Stimulated activated CD8-positive, alpha-beta memory T cell treated with anti-CD3 and anti-CD28 coated beads, Interleukin-7, amount 100 ng/mL, for 1 hour (primary cell): ENCODE measurements at regions not wholly inside any gene's neighbourhood (a gene's known extent, or its start where the extent isn't known, plus 50 kb on each side); places are given as distances from the start of the nearest gene placed in this dataset.
"Not testable (repeated sequence)": the region's sequence is repeated elsewhere in the genome, so short reads cannot be mapped to it uniquely, and the experiment has no call there.

Source experiments
- DNase-seq, 2 donors: peaks; one replicate each; pipeline ENCODE4 v3.0.0-alpha.2; 2020; ENCODE audit warnings: low read depth in 2 of 2

DNA sequence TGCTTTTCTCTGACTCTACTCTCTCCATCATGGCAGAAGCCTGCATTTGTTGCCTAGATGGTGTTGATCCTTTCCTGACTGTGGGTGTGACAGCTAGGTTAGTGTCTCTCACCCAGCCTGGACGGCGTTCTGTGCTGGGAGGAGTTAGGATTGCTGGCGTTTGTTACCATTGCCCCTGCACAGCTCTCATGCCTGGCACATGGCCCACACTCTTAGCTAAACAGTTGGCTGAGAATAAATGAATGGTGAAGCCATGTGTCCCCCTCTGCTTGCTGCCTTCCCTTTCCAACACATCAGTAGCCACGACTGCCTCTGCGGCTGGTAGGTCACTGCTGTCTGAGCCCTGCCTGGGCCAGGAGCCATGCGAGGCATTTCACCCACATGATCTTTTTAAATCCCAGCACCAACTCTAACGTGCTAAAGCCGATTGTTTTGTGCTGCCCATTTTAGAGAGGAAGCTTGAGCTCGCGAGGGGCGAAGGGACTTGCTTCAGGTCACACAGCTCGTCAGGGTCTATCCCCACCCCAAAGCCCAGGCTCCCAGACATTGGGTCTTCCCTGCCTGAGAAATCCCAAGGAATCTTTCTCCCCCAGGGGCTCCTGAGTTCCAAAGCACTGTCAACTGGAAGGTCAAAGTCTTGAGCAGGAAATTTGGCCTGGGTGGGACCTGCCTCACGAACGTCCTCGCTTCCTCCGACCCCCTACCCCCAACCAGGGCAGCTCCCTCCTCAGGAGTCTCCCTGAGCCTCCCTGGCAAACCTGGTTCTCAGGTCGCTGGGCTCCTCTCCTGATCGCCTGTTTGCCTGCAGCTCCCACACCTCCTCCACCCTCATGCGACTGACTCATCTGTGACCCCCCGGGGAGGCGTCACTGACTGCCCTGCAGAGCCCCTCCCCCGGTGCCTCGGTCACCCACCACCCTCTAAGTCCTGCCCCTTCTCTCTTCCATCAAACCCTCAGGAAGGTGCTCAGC is 271.7 kb upstream of the C1orf174 start:
- DNase-seq, result no peak

DNA sequence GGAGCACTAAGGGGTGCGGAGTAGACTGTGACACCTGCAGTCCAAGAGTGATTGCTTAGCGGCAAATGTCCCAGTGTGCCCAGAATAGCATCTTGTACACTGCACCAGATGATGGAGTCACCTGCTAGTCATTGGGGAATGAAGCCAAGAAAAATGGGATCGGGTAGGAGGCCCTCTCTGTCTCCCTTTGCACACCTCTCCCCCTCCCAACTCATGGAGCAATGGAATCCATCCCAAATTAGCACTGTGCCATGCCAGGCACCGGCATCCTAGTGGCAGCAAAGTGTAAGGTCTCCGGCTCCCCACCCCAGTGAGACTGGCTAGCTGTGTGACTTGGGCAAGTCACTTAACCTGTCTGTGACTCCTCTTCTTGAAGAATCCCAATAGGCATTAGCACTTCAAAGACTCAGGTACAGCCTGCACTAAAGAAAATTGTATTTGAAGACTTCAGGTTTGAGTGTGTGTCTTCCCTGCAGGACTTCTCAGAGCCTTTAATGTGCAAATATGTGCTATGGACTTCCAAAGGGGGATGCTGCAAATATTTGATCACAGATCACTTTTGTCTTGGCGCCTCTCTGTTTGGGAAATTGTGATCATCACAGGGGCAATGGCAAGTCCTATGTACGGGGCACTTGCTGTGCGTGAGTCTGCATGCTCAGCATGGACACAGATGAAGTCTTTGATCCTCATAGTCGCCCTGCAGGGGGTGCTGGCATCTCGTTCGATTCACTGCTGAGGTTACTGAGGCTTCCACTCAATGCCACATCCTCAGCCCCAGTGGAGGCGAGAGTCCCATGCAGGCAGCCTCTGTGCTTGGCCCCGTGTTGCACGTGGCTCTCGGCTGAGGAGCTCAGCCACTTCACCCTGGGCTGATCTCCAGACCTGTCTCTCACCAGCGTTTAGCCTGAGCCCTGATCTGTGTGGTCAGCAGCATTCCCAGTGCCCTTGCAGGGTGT is 272.9 kb upstream of the C1orf174 start:
- DNase-seq, result no peak

DNA sequence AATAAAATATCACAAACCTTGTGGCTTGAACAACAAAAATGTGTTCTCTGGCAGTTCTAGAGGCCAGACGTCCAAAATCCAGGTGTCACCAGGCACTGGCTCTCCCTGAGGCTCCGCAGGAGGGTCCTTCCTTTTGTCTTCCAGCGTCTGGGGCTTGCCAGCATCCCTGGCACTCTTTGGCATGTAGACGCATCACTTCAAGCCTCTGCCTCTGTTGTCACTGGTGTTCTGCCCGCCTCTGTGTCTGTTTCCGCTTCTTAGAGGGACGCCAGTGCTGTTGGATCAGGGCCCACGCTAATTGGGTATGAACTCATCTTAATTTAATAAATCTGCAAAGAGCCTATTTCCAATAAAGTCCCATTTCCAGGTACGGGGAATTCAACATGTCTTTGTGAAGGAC is 273.7 kb upstream of the C1orf174 start:
- no peak for DNase-seq

DNA sequence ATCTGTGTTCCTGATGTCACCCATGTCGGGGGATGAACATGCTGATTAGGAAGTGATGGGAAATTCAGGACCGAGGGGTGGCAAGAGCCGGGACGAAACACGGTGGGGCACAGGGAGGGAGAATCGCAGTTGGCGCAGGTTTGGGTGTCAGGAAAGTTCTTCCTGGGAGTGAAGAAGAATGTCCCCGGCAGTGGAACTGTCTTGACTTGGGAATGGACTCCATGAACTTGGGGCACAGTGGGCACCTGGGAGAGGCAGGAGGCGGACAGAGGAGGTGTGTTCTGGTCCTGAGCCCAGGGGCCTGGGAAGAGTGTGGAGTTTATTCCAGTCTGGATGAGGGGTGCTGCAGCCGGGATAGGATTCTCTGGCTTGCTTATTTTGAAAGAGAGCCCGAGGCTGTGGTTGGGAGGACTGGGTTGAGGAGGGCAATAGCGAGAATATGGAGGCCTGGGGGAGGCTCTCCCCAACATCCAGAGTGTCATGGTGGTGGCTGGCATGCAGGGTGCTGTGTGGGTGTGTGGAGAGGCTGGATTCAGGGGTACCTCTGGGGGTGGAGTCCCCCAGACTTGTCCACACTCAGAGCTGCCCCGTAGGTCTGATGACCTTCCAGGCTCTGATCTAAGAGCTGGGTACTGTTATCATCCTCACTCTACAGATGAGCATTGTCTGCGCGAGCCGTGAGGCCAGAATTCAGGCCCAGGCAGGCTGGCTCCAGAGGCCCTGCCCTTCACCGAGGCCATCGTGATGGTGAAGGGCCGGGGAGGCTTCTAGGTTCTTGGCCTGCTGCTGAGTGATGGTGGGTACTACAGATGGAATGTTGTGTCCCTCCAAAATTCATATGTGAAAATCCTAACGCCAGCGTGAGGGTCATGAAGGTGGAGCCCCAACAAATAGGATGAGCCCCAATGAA is 274.5 kb upstream of the C1orf174 start:
- no peak for DNase-seq

DNA sequence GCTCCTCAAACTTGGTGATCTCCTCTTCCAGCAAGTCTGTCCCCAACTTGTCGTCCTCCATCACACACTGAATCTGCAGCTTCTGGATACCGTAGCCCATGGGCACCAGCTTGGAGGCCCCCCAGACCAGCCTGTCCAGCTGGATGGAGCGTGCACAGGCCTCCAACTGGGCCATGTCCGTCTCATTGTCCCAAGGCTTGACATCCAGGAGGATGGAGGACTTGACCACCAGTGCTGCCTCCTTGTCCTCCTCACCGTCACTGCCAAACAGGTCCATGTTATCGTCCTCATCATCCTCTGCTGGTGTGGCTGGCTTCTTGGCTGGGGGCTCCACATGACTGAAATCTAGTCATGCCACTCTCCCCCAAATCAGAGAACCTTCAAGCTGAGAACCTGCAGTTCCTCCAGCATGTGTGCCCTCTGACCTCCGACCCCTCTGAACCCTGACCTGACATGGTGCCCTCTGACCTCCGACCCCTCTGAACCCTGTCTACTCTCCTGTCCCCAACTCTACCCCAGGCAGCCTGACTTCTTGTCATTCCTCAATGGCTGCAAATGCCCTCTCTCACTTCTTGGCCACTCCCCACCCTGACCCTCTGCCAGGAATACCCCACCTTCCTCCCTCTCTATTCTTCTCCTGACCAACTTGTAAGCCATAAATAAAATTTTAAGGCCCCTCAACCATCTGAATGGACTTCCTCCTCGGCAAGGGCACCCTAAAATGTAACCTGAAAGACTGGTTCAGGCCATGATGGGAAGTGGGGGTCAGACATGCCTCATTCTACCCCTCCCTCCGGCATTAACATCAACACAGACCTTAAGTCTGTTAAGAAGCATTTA is 275.7 kb upstream of the C1orf174 start:
- DNase-seq, result no peak

DNA sequence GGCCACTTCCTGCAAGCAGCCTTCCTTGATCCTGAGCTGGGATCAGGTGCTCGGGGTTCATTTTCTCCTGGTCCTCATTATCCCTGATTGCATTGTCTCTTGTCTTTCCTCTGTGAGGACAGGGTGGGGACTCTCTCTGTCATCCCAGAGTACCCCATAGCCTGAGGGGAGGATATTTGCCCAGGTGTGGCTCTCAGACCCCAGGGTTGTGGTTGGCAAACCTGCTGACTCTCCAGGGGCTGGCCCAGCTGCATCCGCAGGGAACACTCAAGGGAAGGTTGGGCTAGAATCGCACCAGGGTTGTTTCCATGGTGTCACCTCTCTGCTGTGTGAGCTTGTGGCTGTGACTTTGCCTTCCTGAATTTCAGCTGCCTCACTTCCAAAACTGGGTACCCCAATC is 276.8 kb upstream of the C1orf174 start:
- no peak for DNase-seq

DNA sequence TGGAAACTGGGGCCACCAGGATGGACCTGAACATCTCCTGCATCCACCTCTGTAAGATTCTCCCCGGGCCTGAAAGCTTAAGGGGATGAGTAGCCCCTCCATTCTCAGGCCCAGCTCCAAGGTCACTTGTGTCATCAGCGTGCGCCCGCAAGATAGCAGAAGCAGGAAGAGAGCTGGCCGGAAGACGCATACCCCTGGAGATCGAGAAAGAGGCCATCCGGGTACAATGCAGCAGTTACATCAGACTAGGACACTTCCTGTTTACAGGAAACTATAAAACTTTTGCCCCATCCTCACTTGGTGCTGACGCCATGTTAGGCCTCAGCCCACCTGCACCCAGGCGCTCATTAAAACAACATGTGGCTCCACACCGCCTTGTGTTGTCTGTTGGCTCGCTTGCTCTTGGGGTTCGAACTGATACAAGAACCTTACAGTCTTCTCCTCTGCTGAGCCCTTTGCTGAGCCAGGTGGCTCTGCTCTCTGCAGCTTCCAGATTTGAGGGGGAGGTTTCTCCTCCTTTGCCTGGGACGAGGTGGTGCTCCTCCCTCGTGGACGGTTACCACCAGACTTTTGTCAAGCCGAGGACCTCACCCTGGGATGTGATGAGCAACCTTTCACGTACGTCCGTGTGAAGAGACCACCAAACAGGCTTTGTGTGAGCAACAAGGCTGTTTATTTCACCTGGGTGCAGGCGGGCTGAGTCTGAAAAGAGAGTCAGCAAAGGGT is 277.5 kb upstream of the C1orf174 start:
- no peak for DNase-seq

DNA sequence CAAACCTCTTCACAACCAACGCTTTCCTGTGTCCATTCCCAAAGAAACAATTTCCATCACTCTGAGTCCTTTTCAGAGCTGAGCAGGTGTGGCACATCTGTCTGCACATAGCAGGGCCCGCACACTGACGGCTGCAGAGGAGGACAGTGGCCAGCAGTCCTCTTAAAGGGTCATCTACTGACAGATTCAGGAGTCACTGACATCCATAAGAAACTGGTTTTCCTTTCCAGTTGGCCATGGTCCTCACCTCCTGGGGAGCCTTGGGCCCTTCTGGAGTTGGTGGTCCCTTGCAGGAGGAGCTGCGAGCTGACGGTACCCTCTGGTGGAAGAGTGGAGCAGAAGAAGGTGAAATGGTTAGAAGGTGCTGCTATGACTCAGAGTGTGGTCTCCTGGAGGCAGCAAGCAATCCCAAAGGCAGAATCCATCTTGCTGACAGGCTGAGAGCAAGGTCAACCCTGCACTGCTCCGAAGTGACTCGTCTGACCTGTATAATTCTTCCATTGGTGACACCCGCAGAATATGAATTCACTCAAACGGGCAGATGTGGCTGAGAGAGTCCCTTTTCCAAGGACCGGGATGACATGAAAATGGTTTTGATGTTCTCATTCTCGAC is 278.5 kb upstream of the C1orf174 start:
- no peak for DNase-seq

DNA sequence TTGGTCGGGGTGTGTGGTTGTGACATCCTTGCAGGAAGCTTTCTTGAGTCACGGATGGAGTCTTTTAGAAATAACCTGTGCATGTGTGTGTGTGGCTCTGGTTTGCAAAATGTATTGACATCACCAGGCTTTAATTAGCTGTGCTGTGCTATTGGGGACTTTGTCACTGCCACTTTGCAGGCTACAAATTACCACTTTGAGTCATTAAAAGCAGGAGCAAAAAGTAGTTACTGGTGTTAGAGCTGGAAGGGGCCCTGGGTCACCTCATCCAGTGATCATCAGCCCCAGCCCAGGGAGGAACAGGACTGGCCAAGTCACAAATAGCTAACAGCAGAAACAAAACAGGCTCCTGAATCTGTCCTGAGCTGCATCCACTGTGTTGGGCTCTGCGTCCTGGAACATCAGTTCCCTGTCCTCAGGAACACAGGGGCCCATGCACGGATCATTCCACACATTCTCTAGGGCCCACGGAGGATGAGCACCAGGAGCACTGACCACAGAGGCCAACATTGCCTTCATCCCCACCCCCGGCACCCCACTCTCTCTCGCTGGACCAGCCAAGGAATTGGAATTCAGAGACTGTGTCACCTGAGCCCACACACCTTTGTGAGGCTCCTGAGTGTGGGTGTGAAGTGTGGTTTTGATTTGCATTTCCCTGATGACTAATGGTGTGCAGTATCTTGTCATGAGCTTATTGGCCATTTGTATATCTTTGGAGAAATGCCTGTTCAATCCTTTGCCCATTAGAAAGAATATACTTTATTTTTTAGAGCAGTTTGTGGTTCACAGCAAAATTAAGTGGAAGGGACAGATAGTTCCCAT is 280.1 kb upstream of the C1orf174 start:
- DNase-seq, result no peak

DNA sequence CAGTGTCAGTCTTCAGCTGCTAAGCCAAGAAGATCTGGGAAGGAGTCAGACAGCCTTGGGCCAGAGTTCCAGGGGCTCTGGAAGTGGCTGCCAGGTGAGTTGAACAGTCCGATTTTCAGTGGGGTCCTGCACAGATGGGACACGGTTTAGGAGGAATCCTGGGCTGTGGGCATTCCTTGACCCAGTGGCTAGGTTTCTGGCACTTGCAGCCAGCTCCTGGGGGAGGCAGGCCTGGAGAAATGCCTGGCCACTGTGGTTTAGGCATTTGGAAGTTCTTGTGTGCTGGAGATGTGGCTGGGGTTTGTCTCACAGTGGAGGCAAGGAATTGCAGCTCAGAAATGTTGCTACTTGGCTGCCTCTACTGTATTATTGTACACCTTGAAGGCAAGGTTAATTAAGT is 286.4 kb upstream of the C1orf174 start:
- not testable (repeated sequence) for DNase-seq

DNA sequence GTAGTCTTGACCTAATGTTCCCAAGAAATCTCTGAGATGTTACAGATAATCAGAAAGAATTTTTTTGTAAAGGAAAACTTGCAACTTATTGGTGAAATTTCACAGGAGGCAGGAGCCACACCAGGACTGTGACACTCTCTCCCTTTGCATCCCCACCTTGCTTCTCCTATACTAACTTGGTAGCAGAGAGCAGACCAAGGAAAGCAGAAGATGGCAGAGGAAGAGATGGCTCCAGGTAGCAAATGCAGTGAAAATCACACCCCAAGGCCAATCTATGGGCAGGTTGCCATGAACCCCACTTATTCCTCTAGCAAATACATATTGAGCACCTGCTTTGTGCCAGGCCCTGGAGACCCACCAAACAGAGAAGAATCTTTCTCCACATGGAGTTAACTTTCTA is 303.4 kb upstream of the C1orf174 start:
- no peak for DNase-seq

DNA sequence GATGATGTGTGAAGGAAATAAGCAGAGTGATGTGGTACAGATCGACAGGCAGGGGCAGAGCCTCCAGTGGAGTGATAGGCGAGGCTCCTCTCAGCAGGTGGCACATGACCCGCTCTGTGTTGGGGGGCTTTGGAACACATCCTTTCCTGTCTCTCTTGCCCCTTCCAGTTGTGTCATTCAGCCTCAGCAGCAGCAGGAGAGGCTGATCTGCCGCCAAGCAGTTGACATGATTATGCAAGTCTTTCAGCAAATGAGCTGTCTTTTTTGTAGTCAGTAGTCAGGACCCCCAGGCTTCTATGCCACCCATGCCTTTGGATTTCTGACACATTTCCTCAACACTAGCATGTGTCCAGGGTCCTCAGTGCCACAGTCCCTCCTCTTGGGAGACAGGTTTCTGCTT is 307.1 kb upstream of the C1orf174 start:
- DNase-seq, result no peak

DNA sequence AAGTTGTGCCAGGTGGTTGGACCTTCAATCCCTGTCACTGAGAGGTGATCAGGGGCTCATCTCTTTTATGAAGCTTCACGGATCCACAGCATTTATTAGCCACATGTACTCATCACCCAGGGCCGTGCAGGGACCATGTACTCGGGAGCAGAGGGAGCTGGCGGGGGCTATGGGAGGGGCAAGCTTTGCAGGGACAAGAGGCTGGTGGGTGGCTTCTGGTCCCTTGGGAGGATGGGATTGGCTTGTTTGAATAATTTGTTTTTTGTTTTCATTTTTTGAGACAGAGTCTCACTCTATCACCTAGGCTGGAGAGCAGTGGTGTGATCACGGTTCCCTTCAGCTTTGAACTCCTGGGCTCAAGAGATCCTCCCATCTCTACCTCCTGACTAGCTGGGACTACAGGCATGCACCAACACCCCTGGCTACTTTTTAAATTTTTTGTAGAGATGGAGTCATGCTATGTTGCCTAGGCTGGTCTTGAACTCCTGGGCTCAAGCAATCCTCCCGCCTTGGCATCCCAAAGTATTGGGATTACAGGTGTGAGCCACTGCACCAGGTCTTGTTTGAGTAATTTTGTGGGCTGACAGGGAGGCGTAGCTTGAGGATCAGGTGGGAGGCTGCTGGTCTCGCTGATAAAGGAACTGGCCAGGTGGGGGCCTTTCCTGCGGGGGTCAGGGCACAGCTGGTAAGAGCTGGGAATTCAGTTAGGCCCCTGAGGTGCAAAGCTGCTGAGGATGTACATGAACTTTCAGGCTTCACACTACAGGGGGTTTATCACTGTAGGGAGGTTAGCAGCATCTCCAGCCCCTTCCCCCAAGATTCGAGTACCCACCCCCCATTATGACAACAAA is 308.0 kb upstream of the C1orf174 start:
- no peak for DNase-seq

DNA sequence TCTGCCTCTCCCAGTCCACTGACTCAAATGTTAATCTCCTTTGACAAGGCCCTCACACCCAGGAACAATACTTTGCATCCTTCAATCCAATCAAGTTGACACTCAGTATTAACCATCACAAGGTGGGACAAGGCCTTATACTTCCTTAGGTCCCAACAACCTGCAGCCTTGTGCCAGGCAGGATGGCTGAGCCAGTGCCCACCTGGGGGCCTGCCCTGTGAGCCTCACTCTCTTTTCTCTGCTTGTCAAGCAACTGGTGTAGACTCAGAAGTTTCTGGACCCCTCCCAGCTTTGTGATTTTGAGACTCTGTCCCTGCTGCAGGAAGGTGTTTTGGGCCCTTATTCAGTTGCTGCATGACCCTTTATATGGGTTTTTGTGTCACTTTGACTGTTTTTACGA is 310.0 kb upstream of the C1orf174 start:
- no peak for DNase-seq

DNA sequence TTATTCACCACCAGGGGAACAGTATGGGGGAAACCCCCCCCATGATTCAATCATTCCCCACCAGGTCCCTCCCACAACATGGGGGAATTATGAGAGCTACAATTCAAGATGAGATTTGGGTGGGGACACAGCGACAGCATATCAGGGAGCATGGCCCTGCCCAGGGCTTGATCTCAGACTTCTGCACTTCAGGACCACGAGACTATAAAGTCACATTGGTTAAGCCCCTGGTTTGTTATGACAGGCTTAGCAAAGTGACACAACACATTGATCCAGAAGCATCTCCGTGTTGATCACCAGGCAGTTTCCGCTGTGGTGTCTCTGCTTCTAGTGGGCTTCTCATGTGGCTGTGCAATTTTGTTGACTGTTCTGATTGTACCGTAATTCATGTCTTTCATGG is 312.7 kb upstream of the C1orf174 start:
- DNase-seq, result no peak

DNA sequence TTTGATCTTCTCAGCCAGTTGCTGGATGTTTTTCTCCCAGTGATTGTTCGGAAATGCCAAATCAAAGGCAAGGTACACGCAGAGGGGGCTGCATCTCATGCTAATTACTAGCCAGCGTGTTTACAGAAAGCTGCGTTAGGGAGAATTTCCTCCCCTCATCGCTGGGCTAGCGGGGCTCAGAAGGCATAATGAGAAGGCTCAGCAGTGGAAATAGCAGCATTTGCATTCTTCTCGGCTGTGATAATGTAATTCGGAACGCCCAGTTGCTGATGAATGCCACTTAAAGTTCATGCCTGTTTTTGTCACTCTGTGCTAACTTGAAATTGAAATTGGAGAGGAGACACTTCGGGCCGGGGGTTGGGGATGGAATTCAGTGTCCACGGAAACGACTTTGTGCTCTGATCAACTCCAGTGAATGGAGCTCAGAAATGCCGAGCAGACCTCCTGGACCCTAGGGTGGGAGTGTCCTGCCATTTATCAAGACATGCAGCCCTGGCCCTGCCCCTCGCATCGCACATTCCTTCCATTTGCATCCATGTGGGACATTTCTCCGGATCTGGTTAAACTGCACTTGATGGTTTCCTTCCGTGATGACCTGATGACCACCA is 313.4 kb upstream of the C1orf174 start:
- no peak for DNase-seq

DNA sequence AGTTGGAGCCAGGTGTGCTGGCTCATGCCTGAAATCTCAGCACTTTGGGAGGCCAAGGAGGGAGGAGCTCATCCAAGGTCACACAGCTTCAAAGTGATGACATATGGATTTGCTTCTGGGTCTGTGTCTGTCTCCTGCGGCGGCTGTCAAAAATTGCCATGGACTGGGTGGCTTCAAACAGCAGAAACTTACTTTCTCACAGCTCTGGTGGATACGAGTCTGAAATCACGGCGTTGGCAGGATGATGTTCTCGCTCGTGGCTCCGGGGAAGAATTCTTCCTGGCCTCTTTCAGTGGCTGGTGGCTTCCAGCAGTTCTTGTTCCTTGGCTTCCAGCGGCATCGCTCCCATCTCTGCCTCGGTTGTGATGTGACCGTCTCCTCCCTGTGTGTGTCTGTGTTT is 314.8 kb upstream of the C1orf174 start:
- DNase-seq, result no peak
